NCI-H1092 (cell line): ENCODE measurements at regions not wholly inside any gene's neighbourhood (a gene's known extent, or its start where the extent isn't known, plus 50 kb on each side); places are given as distances from the start of the nearest gene placed in this dataset.

Experiments
- DNase-seq: peaks from one replicate; lab custom pipeline; 2025; lab: John Stamatoyannopoulos, UW

DNA sequence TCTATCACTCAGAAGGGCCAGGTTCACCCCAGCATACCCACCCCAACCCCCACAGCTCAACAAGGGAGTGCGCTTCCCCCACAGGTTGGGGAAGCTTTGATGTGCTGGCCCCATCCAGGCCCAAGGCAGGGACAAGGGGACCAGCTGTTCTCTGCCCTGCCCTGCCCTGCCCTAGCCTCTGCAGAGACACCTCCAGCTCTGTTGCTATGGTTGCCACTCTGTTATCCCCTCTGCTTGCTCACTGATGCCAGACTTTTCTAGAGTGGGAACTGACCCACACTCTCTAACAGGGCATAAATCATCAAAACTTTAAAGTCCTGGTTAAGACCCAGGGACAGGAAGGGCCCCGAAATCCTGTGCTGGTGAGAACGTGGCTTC is 50.4 kb upstream of the ENPP7 start:
- no peak for DNase-seq

DNA sequence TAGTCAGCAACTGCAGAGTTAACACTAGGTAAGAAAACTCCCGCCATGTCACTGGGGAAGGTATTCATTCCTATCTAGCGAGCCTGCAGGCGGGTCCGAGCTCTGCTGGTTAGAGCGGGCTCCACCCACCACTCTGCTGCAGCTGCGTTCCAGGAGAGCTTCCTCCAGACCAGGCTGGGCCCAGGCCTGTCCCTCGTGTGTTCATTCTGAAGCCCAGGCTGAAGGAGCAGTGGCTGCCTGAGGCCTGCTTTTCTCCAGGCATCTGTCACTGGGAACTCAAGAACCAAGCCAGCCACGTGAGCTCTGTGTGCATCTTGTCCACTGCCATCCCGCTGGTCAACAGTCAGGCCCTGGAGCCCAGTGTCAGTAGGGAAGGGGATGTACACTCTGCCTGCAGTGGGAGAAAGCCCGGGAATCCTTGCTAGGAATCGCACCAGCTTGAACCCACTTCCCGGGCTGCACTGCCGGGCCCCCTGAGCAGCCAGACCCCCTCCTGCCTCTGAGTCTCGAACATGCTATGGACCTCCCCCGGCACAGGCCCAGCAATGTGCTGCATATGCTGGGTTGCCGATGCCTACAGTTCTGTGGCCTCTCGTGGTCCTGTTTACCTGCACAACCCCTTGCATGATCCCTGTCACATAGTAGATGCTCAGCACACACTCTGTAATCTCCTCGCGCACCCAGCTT is 51.0 kb upstream of the ENPP7 start:
- DNase-seq: no peak

DNA sequence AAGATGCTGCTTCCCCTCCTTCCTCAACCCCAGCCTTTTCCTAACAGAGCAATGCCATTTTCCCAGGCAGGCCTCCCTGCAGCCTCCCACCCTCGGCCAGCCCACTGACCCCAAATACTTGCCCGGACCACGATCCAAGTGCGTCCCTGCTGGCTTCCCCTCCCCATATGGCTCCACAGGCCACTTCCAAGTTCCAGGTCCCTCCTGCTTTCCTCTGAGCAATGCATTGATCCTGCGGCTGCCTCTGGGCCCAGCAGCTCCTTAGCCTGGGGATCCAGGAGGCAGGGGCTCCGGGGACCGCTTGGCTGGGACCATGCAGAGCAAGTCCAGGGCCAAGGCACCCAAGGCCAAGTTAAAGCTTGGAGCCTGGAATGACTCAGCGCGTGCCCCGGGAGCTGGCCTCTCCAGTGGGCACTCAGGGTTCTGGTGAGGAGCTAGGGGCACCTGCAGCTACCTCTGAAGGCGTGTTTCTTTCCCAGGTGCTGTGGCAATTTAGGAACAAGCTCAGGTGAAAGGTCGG is 51.9 kb upstream of the ENPP7 start:
- no peak for DNase-seq

DNA sequence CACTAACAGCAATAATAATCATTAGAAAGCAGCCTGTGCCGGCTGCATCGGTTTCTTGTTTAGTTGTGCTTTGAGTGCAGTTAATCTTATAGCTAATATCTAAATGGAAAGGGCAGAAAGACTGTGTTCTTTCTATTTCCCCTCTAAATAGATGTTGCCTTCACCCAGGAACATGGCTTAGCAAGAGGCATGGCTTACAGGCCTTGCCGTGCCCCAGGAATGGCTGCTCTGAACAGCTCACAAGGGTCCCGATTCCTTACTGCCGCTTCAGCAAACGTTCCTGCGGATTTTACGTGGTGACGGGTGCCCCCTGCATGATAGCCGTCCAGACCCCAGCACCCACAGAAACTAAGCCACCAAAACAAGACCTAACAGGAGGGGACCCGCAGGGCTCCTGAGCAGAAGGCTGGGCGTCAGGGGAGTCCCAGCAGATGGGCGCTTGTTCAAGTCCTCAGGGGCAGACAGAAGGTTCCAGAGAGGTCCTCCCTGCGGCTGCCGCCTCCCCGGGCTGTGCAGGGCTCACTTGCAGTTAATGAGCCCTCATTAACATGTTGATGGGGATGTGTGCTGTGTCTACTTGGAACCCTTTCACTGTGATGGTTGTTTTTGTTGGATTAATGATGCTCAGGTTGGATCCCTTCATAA is 52.5 kb upstream of the ENPP7 start:
- no peak for DNase-seq

DNA sequence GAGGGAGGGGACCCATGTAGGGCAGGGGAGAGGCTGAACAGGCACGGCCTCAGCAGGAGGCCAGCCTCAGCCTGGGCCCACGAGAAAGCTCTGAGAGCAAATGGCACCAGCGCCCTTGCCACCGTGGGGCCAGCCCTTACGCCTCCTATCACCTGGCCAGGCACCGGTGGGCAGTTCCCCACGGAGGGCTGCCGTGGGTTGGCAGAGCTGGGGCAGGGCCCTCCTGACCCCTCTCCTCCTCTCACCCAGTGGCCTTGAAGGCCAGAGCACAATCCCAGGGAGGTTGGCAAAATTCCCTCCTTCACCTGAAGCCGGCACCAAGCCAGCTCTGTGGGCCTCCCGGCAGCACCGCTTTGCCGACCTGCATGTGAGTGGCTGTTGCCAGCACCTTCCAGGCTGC is 53.1 kb upstream of the ENPP7 start:
- no peak for DNase-seq

DNA sequence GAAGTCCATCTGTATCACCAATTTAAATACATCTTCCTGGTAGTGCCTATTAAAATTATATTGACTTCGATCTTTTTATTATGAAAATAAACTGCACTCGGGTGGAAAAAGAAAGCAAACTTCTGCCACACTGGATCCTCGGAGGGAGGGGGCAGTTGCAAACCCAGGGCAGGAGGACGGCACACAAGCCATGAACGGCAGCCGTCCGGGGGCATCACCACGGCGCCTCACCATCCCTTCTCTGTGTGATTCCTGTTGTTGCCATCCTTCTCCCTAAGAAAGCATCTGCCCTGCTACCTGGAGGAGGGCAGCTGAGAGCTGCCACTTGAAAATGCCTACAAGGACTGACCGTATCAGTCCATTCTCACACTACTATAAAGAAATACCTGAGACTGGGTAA is 53.9 kb upstream of the ENPP7 start:
- no peak for DNase-seq

DNA sequence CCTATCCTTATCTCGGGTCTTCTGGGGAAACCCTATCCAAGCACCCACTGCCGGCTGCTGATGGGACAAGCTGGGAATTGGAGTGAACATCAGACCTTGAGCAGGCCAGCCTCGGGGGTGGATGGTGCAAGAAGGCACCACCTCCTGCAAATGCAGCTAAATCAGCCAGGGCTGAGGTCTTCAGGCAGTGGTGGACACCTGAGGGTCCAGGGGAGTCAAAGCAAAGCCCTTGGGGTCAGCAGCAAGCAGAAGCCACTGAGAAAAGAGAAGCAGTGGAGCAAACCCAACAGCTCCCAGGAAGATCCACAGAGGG is 55.4 kb upstream of the ENPP7 start:
- no peak for DNase-seq

DNA sequence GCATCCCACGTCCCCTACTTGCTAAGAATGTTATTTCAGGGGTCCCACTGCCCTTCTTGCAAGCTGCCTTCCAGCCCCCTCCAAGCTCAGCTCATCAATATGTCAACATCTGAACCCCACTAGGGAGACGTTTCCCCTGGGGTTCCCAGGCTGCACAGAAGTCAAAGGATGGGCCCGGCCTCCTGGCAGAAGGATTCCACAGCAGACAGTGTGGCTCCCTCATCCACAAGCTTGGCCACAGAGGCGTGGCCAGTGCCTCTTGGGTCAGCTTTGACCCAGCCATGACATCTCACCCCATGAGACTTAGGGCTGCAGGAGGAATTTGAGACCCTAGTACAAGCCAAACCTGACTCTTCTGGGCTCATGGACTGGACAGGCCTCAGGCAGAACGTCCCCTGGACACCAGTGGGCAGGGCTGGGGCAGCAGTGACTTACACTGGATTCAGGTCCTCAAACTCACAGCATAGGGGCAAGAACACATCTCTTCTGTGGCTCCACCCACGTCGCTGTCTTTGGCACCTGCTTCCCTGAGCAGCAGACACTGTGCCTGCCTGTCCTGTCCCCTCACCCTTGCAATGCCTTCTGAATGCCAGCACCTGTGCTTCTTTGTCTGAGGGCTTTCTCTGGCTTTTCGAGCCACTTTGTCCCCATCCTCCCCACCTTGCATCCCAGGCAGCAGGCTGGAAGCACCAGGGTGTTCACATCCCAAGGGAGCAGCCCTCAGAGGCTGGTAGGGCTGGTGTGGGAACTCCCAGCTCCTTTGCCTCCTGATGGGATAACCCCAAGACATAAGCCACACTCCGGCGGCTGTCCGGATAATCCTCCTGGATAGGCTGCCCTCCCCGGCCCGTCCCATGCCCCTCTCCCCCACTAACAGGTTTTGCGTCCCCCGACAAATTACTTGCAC is 56.0 kb upstream of the ENPP7 start:
- DNase-seq: no peak

DNA sequence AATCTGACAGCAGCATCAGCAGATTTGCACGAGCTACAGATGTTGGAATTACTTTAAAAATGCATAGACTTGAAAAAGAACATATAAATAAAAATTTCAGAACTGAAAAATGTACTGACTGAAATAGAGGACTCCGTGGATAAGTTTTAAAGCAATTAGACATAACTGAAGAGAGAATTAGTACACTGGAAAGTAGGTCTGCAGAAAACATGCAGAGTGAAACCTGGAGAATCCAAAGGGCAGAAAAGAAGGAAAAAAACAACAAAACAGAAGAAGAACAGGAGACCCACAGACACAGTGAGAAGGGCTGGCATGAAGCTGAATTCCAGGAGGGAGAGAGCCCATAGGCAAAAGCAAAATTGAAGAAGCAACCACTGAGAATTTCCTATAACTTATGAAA is 57.2 kb upstream of the ENPP7 start:
- DNase-seq: no peak

DNA sequence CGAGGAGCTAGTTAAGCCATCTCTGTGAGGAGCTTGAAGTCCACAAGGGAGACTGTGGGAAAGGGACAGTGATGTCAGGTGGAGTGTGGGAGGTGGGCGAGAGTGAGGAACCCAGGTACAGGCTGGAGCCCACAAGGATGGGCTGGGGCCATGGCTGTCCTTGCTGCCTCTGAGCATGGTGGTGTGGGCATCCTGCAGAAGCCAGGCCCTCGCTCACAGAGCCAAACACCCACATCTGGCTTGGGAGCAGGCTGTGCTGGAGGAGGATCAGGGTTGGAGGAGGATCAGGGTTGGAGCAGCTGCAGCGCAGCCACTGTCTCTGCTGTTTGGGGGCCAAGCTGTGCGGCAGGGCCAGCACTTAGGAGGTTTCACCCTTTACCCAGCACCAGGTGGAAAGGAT is 58.2 kb upstream of the ENPP7 start:
- DNase-seq: no peak

DNA sequence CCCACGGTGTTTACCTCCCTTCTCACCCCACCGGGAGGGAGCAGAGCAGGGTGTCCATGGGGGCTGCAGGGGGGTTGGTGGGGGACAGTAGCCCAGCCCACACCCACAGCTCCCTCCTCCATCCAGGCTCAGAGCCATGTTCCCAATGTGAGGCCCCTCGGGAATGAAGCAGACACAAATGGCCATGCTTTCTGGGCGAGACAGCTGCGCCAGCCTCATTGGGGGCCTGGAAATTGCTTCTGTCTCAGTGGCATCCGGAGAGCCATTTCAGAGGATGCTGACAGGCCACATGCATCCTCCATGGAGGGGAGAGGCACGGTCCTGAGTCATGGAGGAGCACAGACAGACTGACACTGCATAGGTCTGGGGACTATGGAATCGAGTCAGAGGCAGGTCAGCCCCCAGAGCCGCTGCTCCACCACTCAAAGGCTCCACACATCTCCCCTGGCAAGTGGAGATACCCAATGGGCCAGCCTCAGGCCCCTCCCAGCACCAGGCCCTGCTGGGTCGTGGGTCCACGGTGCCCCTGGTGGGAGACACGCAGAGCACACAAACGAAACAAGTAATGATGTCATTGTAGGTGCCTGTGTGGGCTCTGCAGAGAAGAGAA is 59.6 kb upstream of the ENPP7 start:
- DNase-seq: peak; percentile 59

DNA sequence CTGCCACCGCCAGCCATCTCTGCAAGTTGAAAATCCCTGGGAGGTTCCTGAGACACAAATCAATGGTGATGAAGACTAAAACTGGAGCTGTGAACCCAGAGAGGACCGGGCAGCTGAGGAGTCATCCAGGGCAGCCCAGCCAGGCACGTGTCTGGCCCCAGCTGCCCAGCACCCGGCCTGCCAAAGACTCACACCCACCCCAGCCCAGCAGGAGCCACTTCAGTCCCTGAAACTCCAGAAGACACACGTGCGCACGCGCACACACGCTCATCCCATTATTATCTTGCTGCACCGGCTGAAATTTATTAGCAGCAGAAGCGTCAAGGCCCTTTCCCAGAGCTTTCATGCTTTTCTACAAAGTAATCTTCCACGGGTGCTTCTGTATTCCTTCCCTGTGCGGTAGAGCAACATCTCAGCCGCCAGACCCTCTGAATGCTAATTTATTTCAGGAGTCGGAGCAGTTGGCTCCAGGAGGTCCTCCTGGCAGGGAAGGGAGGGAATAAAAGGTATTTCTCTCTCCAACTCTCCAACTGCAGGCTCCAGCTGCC is 59.8 kb upstream of the RBFOX3 start:
- peak; percentile 69 for DNase-seq

DNA sequence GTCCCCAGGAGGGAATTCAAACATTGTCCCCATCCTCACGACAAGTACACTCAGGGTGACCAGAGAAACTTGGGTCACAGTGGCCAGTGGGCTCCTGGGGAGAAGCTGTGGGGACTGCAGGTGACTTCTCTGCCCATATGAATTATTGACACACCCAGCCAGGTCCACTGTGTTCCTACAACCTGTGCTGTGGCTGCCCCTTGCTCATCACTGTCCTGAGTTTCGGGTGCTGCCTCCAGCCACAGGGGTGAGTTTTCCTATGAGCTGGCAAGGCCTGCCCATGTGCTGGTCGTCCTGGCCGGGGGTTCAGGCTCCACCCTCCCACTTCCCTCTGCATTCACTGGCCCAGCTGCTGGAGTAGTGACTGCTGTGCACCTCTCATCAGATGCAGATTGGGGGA is 59.0 kb upstream of the RBFOX3 start:
- no peak for DNase-seq

DNA sequence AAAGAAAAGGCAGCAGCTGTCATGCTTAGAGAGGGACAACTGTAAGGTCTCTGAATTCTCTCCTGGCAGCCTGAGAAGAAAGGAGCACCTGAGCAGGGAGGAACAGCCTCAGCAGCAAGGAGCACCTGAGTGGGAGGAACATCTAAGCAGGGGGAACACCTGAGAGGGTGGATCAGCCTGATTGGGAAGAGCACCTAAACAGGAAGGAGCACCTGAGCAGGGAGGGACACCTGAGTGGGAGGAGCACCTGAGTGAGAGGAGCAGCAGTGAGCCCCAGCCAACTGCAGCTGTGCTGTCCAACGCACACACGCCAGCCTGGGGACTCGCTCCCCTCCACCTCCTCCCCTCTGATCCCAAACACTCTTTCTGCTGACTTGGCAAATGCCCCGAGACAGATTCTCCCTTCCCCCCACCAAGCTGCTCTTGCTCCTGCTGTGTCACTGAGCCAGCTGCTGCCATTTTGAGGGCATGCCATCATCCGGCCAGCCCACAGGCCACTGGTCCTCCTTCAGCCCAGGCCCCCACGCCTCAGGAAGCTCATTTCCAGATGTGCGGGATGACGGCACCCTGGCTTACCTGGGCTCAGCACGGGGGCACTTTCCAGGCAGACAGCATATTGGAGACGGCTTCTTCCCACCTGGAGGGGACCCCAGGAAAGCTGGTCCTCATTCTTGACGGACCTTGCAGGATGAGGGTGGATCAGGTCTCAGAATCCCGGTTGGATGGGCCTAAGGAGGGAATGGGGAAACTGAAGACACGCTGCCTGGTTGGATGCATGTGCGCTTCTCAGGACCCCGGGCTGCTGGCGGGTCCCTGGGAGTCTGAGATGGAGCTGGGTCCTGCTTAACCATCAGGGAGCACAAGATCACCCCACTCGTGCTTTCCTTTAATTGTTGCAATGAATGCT is 57.7 kb upstream of the RBFOX3 start:
- DNase-seq: no peak

DNA sequence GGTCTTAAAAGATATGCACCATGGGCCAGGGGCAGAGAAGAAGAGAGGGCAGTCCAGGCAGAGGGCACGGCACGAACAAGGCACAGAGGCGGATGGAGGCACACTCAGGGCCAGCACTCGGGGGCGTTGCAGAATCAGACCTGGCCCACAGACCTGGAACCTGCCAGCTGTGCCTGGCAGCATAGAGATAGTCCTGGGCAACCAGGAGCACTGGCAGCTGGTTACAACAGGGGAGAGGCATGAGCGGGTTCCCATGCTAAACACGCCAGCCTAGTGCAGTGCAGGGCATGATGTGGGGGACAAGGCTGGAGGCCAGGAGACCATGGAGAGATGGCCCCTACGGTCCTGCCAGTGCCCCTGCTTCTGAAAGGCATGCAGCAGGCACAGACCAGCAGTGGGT is 56.9 kb upstream of the RBFOX3 start:
- no peak for DNase-seq

DNA sequence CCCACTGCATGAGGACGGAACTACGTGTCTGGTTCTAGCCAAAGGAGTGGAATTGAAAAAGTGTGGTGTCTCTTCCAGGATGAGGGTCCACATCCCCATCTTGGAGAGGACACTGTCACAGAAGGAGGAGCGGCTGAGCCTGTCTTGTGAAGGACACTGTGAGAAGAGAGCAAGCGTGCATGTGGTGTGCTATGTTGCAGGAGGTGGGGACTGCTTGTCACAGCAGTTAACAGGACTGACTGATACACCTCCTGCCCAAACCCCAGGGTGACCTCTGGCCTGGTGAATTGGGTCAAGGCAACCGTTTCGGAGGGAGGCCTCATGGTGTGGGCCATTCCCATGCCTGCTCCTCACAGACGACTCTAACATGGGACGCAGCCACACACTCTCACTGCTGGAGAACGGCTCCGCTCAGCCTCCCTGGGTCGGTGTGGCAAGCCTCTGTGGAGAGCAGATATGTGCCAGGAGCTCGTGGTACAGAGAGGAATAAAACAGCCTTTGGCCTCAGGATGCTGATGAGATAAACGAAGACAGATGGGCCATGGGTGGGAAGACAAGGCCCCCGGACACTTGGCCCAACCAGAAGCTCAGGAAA is 56.4 kb upstream of the RBFOX3 start:
- DNase-seq: no peak

DNA sequence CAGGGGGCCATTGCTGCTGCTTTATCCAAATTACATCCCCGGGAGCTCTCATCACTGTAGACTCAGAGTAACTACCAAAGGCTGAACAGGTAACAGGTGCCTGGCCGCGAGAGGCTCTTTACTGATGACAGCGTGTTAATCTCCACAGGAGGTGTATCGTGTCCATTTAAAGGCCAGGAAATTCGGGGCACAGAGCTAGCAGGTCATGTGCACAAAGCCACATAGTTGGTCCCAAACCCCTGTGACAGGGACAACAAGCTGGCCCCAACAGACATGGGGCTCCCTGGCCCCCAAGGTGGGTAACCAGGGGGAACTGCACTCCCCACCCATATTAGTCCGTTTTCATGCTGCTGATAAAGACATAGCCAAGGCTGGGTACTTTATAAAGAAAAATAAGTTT is 55.3 kb upstream of the RBFOX3 start:
- no peak for DNase-seq

DNA sequence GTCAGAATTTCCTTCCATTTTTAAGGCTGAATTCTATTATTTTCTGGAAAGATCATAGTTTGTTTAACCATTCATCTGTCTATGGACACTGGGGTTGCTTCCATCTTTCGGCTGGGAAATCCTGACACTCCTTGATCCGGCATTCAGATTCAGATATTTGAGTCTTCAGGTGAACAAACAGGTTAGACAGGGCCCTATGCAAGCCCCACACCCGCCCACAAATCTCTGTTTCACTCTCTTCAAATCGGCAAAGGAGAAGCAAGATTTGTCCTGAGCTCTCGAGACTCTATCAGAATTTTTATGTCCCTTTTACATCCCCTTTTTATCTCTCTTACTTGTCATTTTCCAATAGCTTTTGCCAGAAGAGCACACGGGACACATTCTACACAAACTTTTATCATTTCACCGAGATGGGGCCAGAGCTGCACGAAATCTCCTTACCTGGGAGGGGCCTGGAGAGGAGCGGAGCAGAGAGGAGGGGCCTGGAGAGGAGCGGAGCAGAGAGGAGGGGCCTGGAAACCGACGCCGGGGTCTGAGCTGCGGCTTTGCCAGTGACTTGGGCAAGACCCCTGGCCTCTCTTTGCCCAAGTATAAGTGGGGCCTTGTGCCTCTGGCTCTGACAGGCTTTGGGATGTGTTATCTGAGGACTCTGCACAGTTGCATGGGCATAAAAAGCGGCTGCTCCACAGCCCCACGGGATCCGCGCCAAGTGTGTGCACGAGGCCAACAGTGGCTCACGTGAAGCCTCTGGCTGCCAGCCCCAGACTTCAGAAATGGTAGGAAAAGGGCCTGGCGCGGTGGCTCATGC is 54.3 kb upstream of the RBFOX3 start:
- peak; percentile 81 for DNase-seq

DNA sequence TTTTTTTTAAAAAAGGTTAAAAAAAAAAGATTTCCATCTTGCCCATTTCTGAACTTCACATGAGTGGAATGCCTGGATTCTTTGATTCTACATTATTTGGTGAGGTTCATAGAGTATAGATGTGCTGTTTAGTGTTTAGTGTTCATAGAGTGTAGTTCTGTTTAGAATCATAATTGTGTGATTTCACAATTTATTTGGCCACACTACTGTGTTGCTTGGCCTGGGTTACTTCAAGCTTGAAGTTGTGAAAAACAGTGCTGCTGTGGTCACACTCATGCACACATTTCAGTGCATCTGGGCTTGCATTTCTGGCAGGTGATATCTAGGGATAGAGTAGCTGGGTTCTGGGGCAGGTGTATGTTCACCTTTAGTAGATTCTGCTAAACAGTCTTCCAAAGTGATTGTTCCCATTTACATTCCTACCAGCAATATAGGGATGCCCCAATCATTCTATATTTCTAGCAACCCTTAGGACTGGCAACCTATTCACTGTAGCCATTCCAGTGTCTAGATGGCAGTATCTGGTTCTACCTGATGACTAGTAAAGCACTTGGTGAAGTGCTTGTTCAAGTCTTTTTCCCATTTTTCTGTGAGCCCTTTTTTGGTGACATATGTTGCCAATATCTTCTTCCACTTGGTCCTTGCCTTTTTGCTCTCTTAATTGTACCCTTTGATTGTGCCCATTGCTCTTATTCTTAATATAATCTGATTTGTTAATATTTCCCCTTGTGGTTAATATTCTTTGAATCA is 50.6 kb upstream of the RBFOX3 start:
- DNase-seq: no peak
